Left ventricle myocardium inferior (tissue), 1 donor: ENCODE measurements at regions not wholly inside any gene's neighbourhood (a gene's known extent, or its start where the extent isn't known, plus 50 kb on each side); places are given as distances from the start of the nearest gene placed in this dataset.

Source experiments
- DNase-seq: peaks from one replicate; pipeline ENCODE4 v3.0.0-alpha.2; 2020
- H3K27ac ChIP-seq: fragments of 200-600 bp; replicated peaks from 2 replicates; pipeline ENCODE4 v1.8.0; 2021
- H3K27me3 ChIP-seq: fragments of 200-600 bp; 2 replicates; pipeline ENCODE4 v1.8.0; 2021; ENCODE audit warnings: low read depth
- H3K36me3 ChIP-seq: fragments of 200-600 bp; 2 replicates; pipeline ENCODE4 v1.8.0; 2021
- H3K4me1 ChIP-seq: fragments of 200-600 bp; 2 replicates; pipeline ENCODE4 v1.8.0; 2021
- H3K4me3 ChIP-seq: fragments of 200-600 bp; 2 replicates; pipeline ENCODE4 v1.8.0; 2021; ENCODE audit warnings: mild to moderate bottlenecking, moderate library complexity
- H3K9me3 ChIP-seq: fragments of 200-600 bp; replicated peaks from 2 replicates; pipeline ENCODE4 v1.8.0; 2021
- CTCF ChIP-seq: fragments of 200-600 bp; IDR thresholded peaks from 2 replicates; pipeline ENCODE4 v1.8.0; 2021; ENCODE audit warnings: antibody characterized with exemption, mild to moderate bottlenecking, borderline replicate concordance
- intact Hi-C: fragments of 100-400 bp; cut with micrococcal nuclease; formaldehyde crosslinking; loops from one replicate; pipeline ENCODE4 v1.11.0; 2022
- donor health status: DM: no; HTN: yes; CAD: no; lungs with severe emphysema.

- Histone ChIP-seq H3K4me3 (no peak overlapping the region), H3K27ac (no peak overlapping the region), H3K27me3 (no peaks in the 10 kb centered on the region), H3K9me3 (no peaks in the 10 kb centered on the region), H3K4me1 (no peaks in the 10 kb centered on the region), H3K36me3 (no peaks in the 10 kb centered on the region)
- intact Hi-C loops, result no loop called here
- no peak for TF ChIP-seq CTCF
- DNase-seq, result no peak
These were observed 1079.9 kb upstream of the PIK3C3 start for GRCh38 chr18:40875101-40875615.

GRCh38 chr18:40874233-40874632 is 1080.8 kb upstream of the PIK3C3 start:
- no peak for TF ChIP-seq CTCF
- no peak for DNase-seq
- H3K27ac ChIP-seq, result no peak overlapping the region
- H3K4me3 ChIP-seq, result no peak overlapping the region
- no peaks in the 10 kb centered on the region for H3K4me1 ChIP-seq
- no peaks in the 10 kb centered on the region for H3K9me3 ChIP-seq
- H3K36me3 ChIP-seq, result no peaks in the 10 kb centered on the region
- intact Hi-C loops, result no loop called here
- no peaks in the 10 kb centered on the region for H3K27me3 ChIP-seq

- H3K9me3 ChIP-seq, result peaks cover 2% of the 10 kb centered on the region
- no peak overlapping the region for H3K27ac ChIP-seq
- H3K4me3 ChIP-seq, result no peak overlapping the region
- no peaks in the 10 kb centered on the region for H3K4me1 ChIP-seq
- DNase-seq, result no peak
- no peaks in the 10 kb centered on the region for H3K27me3 ChIP-seq
- no peak for TF ChIP-seq CTCF
- no peaks in the 10 kb centered on the region for H3K36me3 ChIP-seq
- intact Hi-C loops, result no loop called here
These were observed 1086.8 kb upstream of the PIK3C3 start for GRCh38 chr18:40868110-40868858.

GRCh38 chr18:40867459-40867858 is 1087.6 kb upstream of the PIK3C3 start:
- Histone ChIP-seq H3K4me3 (no peak overlapping the region), H3K36me3 (no peaks in the 10 kb centered on the region), H3K4me1 (no peaks in the 10 kb centered on the region), H3K9me3 (peaks cover 2% of the 10 kb centered on the region), H3K27me3 (no peaks in the 10 kb centered on the region), H3K27ac (no peak overlapping the region)
- no peak for DNase-seq
- intact Hi-C loops, result no loop called here
- no peak for TF ChIP-seq CTCF

GRCh38 chr18:40866968-40867367 is 1088.1 kb upstream of the PIK3C3 start:
- DNase-seq, result no peak
- intact Hi-C loops, result no loop called here
- Histone ChIP-seq H3K27ac (no peak overlapping the region), H3K27me3 (no peaks in the 10 kb centered on the region), H3K4me3 (no peak overlapping the region), H3K9me3 (peaks cover 2% of the 10 kb centered on the region), H3K36me3 (no peaks in the 10 kb centered on the region), H3K4me1 (no peaks in the 10 kb centered on the region)
- no peak for TF ChIP-seq CTCF
